Breast epithelium (tissue), 4 donors: ENCODE measurements at regions not wholly inside any gene's neighbourhood (a gene's known extent, or its start where the extent isn't known, plus 50 kb on each side); places are given as distances from the start of the nearest gene placed in this dataset.

Experiments
- DNase-seq, 2 donors: peaks; one replicate each; pipeline ENCODE4 v3.0.0-alpha.2; 2019; ENCODE audit warnings: low spot score in 2 of 2
- H3K27ac ChIP-seq, 2 donors: fragments of 200-600 bp; sonication (generic) in 1 of 2; one replicate each; pipeline ENCODE4 v1.5.1; 2016 to 2019; ENCODE audit warnings: mild to moderate bottlenecking in 1 of 2
- H3K27me3 ChIP-seq, 2 donors: fragments of 200-600 bp; sonication (generic) in 1 of 2; one replicate each; pipeline versions ENCODE4 v1.5.1 to v1.6.0; 2017 to 2019; ENCODE audit warnings: control low read depth in 1 of 2, mild to moderate bottlenecking in 1 of 2
- H3K36me3 ChIP-seq: fragments of 200-600 bp; one replicate; pipeline ENCODE4 v1.5.1; 2019
- H3K4me1 ChIP-seq, 2 donors: fragments of 200-600 bp; sonication (generic); one replicate each; pipeline ENCODE4 v1.5.1; 2016 to 2019; ENCODE audit warnings: control low read depth in 1 of 2
- H3K4me3 ChIP-seq, 3 donors: fragments of 200-600 bp; sonication (generic); 1 replicate in 2 of 3; 2 replicates in 1 of 3; pipeline ENCODE4 v1.5.1; 2016 to 2019; ENCODE audit warnings: mild to moderate bottlenecking in 3 of 3, moderate library complexity in 2 of 3
- H3K9me3 ChIP-seq, 2 donors: fragments of 200-600 bp; sonication (generic) in 1 of 2; one replicate each; pipeline ENCODE4 v1.5.1; 2016 to 2019; ENCODE audit warnings: control low read depth in 1 of 2
- POLR2A ChIP-seq: fragments of 450-650 bp; IDR thresholded peaks from one replicate; pipeline ENCODE4 v1.6.1; 2016; ENCODE audit warnings: antibody characterized with exemption, mild to moderate bottlenecking, moderate library complexity
- POLR2AphosphoS5 ChIP-seq, 3 donors: sonication (generic); formaldehyde crosslinking; IDR thresholded peaks; one replicate each; pipeline ENCODE4 v1.6.1; 2017; ENCODE audit warnings: antibody characterized with exemption in 3 of 3
- intact Hi-C: fragments of 100-400 bp; cut with DNase I; formaldehyde crosslinking; loops from one replicate; pipeline ENCODE4 v1.15.1; 2023; ENCODE audit warnings: low total_unique reads
- TF ChIP-seq, protein P1 (sequence below), 3 donors: fragments of 450-650 bp; IDR thresholded peaks; one replicate each; pipeline ENCODE4 v1.5.1; 2016 to 2017; ENCODE audit warnings: antibody characterized with exemption in 3 of 3, mild to moderate bottlenecking in 3 of 3, moderate library complexity in 3 of 3

DNA sequence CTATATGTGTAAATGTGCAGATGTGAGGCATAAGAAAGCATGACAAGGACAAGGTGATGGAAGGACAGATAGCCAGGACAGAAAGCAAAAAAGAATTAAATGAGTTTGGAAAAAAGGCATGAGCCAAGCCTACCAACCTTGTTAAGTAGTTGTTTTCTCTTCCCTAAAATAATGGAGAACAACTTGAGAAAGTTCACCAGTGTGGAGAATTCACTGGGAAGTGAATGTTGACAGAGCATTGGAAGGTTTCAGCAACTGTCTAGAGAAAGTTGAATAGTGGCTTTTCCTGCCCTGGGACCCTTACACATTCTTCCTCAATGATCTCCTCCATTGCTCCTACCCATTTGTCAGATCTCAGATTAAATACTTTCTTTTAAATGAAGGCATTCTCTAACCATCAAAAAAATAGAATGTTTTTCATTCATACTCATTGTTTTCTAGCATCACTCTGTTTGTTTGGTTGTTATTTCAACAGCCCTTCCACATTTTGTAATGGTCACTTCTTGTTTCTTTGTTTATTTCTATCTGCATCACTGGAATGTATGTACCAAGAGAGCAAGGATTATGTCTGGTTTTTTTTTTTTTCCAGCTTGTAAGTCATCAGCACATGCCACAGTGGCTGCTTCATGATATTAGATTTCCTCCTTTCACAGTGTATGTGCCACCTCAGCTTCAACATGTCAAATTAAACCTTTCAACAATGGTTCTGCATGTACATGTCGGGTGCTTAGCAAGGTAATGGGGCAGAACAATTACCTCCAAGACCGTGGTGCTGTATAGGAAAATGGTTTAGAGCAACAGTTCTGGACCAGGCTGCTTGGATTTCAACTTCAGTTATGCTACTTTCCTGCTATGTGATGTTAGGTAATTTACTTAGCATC, 586.0 kb upstream of the VRK2 start:
- Histone ChIP-seq H3K27ac (no peak overlapping the region), H3K27me3 (no peaks in the 10 kb centered on the region), H3K4me3 (no peak overlapping the region), H3K4me1 (no peaks in the 10 kb centered on the region), H3K36me3 (no peaks in the 10 kb centered on the region), H3K9me3 (no peaks in the 10 kb centered on the region)
- intact Hi-C loops: no loop called here
- TF ChIP-seq POLR2A (no peak), POLR2AphosphoS5 (IDR thresholded peaks at IDR 0.05) (no peak)
- TF ChIP-seq, protein P1, sequence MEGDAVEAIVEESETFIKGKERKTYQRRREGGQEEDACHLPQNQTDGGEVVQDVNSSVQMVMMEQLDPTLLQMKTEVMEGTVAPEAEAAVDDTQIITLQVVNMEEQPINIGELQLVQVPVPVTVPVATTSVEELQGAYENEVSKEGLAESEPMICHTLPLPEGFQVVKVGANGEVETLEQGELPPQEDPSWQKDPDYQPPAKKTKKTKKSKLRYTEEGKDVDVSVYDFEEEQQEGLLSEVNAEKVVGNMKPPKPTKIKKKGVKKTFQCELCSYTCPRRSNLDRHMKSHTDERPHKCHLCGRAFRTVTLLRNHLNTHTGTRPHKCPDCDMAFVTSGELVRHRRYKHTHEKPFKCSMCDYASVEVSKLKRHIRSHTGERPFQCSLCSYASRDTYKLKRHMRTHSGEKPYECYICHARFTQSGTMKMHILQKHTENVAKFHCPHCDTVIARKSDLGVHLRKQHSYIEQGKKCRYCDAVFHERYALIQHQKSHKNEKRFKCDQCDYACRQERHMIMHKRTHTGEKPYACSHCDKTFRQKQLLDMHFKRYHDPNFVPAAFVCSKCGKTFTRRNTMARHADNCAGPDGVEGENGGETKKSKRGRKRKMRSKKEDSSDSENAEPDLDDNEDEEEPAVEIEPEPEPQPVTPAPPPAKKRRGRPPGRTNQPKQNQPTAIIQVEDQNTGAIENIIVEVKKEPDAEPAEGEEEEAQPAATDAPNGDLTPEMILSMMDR (IDR thresholded peaks at IDR 0.05): no peak
- DNase-seq: no peak

DNA sequence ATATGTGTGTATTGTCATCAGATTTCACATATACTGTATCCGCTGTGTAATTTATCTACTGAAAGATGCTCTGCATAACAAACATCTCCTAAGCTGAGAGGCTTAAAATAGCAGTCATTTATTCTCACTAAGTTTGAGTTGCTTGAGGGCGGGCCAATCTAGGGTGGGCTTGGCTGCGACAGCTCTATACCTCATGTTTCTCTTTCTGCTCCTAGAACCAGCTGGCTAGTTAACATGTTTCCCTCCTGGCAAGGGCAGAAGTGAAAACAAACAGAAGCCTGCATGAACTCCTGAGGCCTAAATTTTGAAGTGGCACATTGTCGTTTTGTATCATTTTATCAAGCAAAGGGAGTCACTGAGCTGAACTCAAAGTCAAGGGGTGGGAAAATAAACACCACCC, 585.0 kb upstream of the VRK2 start:
- Histone ChIP-seq H3K36me3 (no peaks in the 10 kb centered on the region), H3K27me3 (no peaks in the 10 kb centered on the region), H3K9me3 (no peaks in the 10 kb centered on the region), H3K4me3 (no peak overlapping the region), H3K27ac (no peak overlapping the region), H3K4me1 (no peaks in the 10 kb centered on the region)
- DNase-seq: no peak
- intact Hi-C loops: no loop called here
- no peak for TF ChIP-seq POLR2AphosphoS5 (IDR thresholded peaks at IDR 0.05)
- TF ChIP-seq, protein P1 (IDR thresholded peaks at IDR 0.05): no peak
- TF ChIP-seq POLR2A: no peak

DNA sequence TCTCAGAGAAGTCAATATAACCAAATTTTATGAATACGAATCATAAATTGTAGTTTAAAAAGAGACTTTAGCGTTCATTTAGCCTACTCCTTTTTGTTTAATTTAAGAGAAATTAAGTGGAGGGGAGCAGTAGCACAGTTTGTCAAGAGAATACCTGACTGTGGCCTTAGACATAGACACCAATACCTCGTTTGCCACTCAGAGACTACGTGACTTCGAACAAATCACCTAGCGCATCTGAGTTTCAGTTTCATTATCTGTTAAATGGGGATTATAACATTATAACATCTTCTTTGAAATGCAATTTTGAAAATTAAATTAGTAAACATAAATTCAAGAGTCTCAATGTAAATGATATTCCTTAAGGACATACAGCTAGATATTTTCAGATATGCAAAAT, 581.5 kb upstream of the VRK2 start:
- Histone ChIP-seq H3K27me3 (no peaks in the 10 kb centered on the region), H3K27ac (no peak overlapping the region), H3K4me1 (no peaks in the 10 kb centered on the region), H3K9me3 (peaks cover 0 to 3% of the 10 kb centered on the region in 2 donors), H3K4me3 (no peak overlapping the region), H3K36me3 (no peaks in the 10 kb centered on the region)
- intact Hi-C loops: no loop called here
- no peak for DNase-seq
- TF ChIP-seq, protein P1 (IDR thresholded peaks at IDR 0.05): no peak
- TF ChIP-seq POLR2AphosphoS5 (IDR thresholded peaks at IDR 0.05) (no peak), POLR2A (no peak)

DNA sequence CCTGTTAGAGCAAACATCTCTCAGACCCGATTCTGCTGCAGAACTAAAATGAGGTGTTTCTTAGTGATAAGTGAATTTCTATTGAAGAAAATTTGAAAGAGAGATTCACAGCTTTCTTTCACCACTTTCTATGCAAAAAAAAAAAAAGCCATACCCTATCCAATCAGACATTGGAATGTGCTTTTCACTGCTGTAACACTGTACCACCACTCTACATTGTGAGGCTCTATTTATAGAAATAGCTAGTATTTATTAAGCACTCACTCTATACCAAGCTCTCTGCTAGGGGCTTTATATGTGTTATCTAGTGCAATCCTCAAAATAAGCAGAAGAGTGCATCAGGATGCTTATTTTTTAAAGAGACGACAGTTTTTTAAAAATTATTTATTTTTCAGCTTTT, 580.6 kb upstream of the VRK2 start:
- no peak for DNase-seq
- Histone ChIP-seq H3K27ac (no peak overlapping the region), H3K27me3 (no peaks in the 10 kb centered on the region), H3K36me3 (no peaks in the 10 kb centered on the region), H3K4me1 (no peaks in the 10 kb centered on the region), H3K4me3 (no peak overlapping the region), H3K9me3 (peaks cover 0 to 3% of the 10 kb centered on the region in 2 donors)
- intact Hi-C loops: loop anchor here (2.0 kb wide), 1 partner anchor 37 kb away; no protein-coding TSS in a partner anchor
- TF ChIP-seq, protein P1 (IDR thresholded peaks at IDR 0.05): no peak
- TF ChIP-seq POLR2A: no peak
- no peak for TF ChIP-seq POLR2AphosphoS5 (IDR thresholded peaks at IDR 0.05)

DNA sequence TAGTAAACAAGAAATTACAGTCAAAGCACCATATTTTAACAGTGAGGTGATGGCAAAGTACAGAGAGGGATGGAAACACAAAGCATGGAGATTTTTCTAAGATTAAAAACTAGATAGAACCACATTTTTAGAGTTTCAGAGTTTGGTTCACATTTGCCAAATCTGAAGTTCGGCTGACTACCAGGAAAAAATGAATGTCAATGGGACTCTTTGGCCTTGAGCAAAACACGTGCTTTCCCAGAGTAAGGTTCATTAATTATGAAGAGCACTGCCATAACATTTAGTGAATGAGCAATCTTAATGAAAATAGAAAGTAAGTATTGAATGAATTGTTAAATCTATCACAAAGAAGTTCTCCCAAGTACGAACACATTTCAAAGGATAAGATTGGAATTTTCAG, 571.2 kb upstream of the VRK2 start:
- Histone ChIP-seq H3K4me3 (no peak overlapping the region), H3K36me3 (no peaks in the 10 kb centered on the region), H3K9me3 (no peaks in the 10 kb centered on the region), H3K27me3 (no peaks in the 10 kb centered on the region), H3K4me1 (no peaks in the 10 kb centered on the region), H3K27ac (no peak overlapping the region)
- intact Hi-C loops: no loop called here
- TF ChIP-seq POLR2AphosphoS5 (IDR thresholded peaks at IDR 0.05) (no peak), POLR2A (no peak)
- DNase-seq: no peak
